HFF-Myc (cell line): ENCODE measurements at regions not wholly inside any gene's neighbourhood (a gene's known extent, or its start where the extent isn't known, plus 50 kb on each side); places are given as distances from the start of the nearest gene placed in this dataset.
"Not testable (repeated sequence)": the region's sequence is repeated elsewhere in the genome, so short reads cannot be mapped to it uniquely, and the experiment has no call there.

Experiments used
- DNase-seq: peaks from one replicate; pipeline ENCODE4 v3.0.0-alpha.2; 2011; ENCODE audit warnings: low read depth; ENCODE audit errors: extremely low read depth
- H3K4me3 ChIP-seq: replicated peaks from 2 replicates; pipeline ENCODE4 v1.5.1; 2011; ENCODE audit warnings: low read depth, mild to moderate bottlenecking, control low read depth, low read length
- TF ChIP-seq, protein P1 (sequence below): IDR thresholded peaks from 2 replicates; pipeline ENCODE4 v1.5.1; 2012; ENCODE audit warnings: mild to moderate bottlenecking, low read depth, low read length, control low read depth; ENCODE audit errors: missing control alignments

GRCh38 chr9:22508354-22508753 lies 61.7 kb downstream of the DMRTA1 start:
- H3K4me3 ChIP-seq, DNase-seq: not testable (repeated sequence)

DNA sequence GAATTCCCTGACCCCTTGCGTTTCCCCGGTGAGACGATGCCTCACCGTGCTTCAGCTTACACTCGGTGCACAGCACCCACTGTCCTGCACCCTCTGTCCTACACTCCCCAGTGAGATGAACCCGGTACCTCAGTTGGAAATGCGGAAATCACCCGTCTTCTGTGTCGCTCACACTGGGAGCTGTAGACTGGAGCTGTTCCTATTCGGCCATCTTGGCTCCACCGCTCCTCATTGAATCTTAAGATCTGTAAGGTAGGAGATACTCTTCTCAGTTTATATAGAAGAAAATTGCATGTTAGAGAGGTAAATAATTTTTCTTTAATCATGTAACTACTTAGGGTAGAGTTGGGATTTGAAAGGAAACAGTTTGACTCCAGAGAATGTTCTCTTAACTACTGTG lies 62.2 kb downstream of the DMRTA1 start:
- no peak for DNase-seq
- H3K4me3 ChIP-seq, result no peak overlapping the region
- TF ChIP-seq, protein P1, sequence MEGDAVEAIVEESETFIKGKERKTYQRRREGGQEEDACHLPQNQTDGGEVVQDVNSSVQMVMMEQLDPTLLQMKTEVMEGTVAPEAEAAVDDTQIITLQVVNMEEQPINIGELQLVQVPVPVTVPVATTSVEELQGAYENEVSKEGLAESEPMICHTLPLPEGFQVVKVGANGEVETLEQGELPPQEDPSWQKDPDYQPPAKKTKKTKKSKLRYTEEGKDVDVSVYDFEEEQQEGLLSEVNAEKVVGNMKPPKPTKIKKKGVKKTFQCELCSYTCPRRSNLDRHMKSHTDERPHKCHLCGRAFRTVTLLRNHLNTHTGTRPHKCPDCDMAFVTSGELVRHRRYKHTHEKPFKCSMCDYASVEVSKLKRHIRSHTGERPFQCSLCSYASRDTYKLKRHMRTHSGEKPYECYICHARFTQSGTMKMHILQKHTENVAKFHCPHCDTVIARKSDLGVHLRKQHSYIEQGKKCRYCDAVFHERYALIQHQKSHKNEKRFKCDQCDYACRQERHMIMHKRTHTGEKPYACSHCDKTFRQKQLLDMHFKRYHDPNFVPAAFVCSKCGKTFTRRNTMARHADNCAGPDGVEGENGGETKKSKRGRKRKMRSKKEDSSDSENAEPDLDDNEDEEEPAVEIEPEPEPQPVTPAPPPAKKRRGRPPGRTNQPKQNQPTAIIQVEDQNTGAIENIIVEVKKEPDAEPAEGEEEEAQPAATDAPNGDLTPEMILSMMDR, result no peak

GRCh38 chr9:22512495-22512894 lies 65.9 kb downstream of the DMRTA1 start:
- no peak for DNase-seq
- TF ChIP-seq, protein P1, result no peak
- no peak overlapping the region for H3K4me3 ChIP-seq

DNA sequence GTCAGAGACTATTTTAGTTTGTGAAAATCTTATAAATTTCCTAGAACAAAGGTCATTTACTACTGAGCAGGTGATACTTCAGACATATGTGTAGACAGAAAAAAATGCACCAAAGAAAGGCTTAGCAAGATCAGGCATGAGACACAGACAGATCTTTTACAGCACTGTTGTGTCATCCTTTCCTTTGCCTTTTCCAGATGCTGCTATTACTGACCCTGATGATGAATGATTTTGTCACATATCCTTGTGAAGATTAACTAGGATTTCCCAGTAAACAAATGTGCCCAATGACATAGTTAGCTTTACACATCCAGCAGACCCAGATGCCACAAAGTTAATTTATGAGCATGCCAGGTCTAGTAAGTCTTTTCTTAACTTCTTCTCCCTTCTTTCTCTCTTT lies 68.2 kb downstream of the DMRTA1 start:
- TF ChIP-seq, protein P1, result no peak
- H3K4me3 ChIP-seq, result no peak overlapping the region
- DNase-seq, result no peak

GRCh38 chr9:22522206-22522740 lies 75.6 kb downstream of the DMRTA1 start:
- no peak for DNase-seq
- TF ChIP-seq, protein P1, result no peak
- no peak overlapping the region for H3K4me3 ChIP-seq

DNA sequence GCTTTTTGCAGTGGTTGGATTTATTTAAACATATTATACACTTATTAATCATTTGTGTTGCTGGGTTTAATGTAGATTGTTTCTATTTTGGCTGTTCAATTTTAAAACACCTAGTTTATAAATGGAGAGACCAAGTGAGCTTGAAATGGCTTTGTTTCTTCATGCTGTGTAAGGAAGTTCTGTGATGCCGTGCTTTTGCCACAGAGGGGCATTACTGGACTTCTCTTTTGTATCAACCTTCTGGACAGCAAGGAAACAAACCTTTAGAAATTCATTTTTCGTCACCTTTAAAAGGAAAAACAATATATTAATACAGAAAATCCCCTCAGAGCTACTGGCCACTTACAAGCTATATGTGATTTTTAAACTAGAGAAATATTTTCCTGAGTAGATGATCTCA lies 81.9 kb downstream of the DMRTA1 start:
- TF ChIP-seq, protein P1, result no peak
- H3K4me3 ChIP-seq, result no peak overlapping the region
- no peak for DNase-seq

GRCh38 chr9:22529426-22530199 lies 83.0 kb downstream of the DMRTA1 start:
- TF ChIP-seq, protein P1, result no peak
- DNase-seq, result no peak
- no peak overlapping the region for H3K4me3 ChIP-seq
